Fibroblast of gingiva (primary cell): ENCODE measurements at regions not wholly inside any gene's neighbourhood (a gene's known extent, or its start where the extent isn't known, plus 50 kb on each side); places are given as distances from the start of the nearest gene placed in this dataset.
"Not testable (repeated sequence)": the region's sequence is repeated elsewhere in the genome, so short reads cannot be mapped to it uniquely, and the experiment has no call there.

Experiments used
- DNase-seq: peaks from one replicate; pipeline ENCODE4 v3.0.0-alpha.2; 2011; ENCODE audit warnings: low read depth

DNA sequence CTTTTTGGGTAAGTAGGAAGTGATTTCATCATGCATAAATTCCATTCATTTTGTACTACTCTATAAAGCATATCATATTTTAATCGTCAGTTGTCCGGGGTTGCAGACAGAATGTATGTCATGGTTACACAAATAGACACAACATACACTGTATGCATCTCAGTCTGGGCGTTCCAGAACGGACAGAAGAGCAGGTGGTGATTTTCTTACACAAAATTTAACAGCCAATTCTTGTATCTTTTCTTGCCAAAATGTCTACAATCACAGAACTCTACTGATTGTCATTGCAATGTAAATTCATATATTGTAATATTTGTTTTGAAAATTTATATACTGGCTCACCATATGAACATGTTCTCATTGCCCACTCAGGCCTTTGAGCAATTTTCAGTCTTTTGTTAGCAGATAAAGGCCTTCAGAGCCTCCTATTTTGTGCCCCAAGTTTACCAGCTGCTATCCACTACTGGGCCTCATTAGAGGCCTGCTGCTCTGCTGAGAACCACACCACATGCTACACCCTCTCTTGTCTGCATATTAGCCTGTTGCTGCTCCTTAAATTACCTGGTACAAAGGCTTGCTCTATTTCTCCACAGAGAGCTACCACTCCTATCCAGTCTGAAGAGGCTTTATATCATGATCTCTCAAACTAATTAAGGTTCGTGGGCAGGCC is 61.5 kb downstream of the PRDM13 start:
- no peak for DNase-seq

DNA sequence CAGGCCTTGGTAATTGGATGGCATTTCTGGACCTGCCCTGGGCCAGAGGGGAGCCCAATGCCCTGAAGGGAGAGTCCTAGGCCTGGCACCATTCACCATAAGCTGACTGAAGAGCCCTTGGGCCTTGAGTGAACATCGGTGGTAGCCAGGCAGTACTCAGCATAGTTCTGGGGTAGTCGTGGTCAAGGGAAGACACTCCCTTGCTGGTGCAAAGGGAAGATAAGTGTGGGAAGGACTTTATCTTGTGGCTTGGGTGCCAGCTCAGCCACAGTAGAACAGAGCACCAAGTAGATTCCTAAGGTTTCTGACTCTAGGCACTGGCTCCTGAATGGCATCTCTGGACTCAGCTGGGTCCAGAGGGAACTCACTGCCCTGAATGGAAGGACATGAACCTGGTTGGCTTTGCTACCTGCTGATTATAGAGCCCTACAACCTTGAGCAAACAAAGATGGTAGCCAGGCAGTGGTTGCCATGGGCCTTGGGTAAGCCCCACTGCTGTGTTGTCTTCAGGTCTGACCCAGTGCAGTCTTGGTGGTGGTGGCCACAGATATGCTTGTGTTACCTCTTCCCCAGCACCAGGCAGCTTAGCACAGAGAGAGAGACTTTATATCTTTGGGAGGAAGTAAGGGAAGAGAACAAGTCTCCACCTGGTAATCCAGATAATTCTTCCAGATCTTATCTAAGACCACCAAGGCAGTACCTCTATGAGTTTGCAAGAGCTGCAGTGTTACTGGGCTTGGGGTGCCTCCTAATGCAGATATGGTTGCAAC is 83.5 kb downstream of the PRDM13 start:
- no peak for DNase-seq

DNA sequence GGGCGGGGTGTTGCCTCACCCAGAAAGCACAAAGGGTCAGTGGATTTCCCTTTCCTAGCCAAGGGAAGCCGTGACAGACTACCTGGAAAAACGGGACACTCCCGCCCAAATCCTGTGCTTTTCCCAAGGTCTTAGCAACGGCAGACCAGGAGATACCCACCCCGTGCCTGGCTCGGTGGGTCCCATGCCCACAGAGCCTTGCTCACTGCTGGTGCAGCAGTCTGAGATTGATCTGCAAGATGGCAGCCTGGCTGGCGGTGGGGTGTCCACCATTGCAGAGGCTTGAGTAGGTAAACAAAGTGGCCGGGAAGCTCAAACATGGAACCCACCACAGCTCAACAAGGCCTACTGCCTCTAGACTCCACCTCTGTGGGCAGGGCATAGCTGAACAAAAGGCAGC is 95.7 kb downstream of the PRDM13 start:
- DNase-seq: not testable (repeated sequence)

DNA sequence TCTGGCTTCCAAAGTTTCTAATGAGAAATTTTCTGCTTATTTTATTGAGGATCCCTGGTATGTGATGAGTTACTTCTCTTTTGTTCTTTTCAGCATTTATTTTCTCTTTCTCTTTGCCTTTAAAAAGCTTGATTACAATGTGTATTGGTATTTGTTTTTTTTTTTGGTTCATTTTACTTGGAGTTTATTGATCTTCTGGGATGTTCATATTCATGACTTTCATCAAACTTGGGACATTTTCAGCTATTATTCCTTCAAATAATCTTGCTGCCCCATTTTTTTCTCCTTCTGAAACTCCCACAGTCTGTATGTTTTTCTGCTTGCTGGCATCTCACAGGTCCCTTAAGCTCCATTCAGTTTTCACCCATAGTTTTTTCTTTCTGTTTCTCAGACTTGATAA is 102.4 kb downstream of the PRDM13 start:
- DNase-seq: no peak

DNA sequence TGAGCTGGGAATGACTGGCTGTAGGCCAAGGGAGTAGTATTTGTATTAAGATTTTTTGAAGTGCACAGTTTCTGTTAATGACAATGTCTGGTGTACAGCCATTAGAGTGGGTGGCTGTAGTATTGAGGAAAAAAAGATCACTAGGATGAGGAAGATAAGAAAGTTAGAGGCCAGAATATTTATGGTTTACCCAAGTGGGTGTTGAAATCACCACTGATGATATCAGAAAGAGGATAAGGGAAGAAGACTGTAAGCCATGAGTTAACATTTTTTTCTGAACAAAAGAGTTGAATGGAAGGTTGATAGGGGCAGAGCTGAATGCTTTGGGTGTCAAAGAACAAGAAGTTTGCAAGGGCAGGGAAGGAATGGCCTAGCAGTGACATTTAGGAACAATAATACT is 104.7 kb downstream of the PRDM13 start:
- DNase-seq: no peak

DNA sequence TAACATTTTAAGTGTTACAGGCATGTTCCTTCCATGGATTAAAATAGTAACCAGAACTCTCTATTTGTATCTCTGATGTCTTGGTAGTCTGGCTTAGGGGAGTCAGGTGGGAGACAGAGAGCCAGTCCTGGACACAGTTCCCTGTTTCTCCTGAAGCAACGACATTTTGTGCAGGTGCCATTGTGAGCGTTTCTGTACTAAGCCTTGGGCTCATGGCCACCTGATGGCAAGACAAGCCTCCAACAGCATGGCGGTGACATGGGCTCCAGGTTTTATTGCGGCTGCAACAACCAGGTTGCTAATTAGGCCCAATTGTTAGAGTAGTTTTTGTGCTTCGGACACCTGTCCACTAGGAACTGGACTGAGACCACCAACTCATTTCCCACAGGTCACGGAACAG is 105.3 kb downstream of the PRDM13 start:
- no peak for DNase-seq

DNA sequence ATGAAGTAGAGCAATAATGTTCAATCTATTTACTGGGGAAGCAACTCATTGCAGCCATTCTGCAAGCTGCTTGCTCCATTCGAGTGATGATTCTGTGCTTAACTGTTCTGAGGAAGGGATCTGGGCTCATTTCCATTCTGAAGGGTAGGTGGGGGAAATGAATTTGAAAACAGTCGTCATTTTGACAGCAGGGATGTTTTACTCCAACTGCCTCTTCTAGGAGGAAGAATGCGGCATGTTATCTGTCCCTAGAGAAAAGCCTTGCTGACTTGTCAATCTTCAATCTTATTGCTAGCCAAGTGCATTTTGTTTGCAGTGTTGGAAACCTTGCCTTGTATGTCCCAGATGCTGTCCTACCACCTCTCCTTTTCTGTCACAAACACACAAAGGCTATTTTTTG is 105.9 kb downstream of the PRDM13 start:
- no peak for DNase-seq

DNA sequence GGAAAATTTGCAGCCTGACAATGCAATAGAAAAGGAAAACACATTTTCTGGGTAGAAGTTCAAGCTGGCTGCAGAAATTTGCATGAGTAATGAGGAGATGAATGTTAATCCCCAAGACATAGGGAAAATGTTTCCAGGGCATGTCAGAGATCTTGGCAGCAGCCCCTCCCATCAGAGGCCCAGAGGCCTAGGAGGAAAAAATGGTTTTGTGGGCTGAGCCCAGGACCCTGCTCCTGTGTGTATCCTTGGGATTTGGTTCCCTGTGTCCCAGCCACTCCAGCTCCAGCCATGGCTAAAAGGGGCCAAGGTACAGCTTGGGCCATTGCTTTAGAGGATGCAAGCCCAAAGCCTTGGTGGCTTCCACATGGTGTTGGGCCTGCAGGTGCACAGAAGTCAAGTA is 115.4 kb downstream of the PRDM13 start:
- DNase-seq: not testable (repeated sequence)

DNA sequence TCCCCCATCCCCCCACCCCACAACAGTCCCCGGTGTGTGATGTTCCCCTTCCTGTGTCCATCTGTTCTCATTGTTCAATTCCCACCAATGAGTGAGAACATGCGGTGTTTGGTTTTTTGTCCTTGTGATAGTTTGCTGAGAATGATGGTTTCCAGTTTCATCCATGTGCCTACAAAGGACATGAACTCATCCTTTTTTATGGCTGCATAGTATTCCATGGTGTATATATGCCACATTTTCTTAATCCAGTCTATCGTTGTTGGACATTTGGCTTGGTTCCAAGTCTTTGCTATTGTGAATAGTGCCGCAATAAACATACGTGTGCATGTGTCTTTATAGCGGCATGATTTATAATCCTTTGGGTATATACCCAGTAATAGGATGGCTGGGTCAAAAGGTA is 123.6 kb downstream of the PRDM13 start:
- not testable (repeated sequence) for DNase-seq

DNA sequence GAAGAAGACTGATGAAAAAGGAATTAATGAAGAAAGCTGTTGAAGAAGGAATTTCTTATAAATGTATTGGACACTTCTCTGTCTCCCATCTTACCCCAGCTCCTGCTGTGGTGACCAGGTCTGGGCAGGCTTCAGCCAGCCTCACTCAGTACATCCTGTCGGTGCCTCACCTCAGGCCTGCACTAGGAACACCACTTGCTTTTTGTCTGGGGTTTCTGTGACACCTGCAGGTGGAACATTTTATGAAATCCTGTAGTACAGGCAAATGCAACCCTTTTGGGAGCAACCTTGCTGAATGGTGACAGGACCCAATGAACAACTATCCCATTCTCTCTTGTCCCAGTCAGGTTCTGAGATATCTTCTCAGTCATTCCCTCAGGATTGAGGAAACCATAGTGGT is 129.7 kb downstream of the PRDM13 start:
- no peak for DNase-seq

DNA sequence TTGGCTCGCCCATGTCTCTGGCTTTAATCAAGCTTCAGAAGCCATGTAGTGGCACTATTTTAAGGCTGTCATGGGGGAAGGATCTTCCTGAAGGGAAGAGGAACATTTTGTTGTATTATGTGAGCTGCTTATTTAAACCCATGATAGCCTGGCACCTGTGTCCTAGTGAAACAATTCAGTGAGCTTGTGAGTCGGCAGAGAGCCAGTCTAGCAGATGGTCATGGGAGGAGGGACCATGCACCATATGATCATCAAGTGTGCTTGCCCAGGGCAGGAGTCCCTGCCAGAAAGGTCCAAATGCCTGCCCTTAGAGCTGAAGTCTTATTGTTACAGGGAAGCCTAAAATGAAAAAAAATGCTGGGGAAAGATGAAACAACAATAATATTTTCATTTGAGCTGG is 132.9 kb downstream of the PRDM13 start:
- no peak for DNase-seq

DNA sequence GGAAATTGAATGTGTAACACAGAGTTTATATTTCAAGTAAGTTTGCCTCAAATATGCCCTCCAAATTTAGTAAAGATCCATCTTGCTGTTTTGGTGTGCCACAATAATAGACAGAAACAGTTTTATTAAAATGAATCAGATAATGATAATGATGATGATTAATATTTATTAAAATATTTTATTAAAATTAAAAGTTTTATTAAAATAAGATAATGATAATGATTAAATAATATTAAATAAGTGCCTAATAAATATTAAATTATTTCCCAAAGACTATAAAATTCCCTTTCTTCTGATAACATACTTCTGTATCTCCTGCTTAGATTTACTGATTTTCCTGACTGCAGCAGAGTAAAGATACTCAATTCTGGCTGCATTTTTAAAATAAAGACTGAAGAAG is 134.5 kb downstream of the PRDM13 start:
- DNase-seq: no peak

DNA sequence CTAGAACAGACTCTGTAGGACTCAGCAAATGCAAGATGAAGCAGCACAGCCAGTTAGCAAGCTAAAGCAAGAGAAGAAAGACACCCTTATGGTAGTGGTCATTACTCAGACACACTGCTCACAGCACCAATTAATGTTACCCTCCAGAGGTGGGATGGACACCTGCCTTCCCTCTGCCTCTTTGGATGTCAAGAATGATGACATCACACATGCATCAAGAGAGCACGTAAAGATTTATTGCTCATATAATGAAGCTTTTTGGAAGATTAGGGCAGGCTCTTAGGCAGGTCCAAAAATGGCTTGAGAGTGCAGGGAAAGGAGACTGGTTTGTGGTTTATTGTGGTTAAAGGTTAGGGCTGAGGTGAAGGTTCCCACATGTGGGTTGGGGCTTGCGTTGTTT is 137.0 kb downstream of the PRDM13 start:
- DNase-seq: no peak

DNA sequence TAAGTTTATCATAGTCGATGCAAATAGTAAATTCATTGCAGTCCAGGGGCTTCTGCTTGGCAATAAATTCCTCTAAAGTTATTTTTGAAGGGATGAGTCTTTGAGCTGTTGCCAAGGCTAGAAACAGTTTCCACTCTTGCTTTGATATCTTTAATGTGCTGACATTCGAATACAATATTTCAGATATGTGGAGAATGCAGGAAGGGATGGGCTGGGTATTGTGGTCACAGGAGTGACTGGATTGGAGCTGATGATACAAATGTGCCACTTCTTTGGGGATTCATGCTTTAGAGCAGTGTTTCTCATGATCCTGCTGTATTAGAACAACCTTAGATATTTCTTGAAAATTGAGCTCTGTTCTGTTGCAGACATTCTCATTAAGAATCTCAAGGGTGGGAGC is 139.0 kb downstream of the PRDM13 start:
- DNase-seq: no peak

DNA sequence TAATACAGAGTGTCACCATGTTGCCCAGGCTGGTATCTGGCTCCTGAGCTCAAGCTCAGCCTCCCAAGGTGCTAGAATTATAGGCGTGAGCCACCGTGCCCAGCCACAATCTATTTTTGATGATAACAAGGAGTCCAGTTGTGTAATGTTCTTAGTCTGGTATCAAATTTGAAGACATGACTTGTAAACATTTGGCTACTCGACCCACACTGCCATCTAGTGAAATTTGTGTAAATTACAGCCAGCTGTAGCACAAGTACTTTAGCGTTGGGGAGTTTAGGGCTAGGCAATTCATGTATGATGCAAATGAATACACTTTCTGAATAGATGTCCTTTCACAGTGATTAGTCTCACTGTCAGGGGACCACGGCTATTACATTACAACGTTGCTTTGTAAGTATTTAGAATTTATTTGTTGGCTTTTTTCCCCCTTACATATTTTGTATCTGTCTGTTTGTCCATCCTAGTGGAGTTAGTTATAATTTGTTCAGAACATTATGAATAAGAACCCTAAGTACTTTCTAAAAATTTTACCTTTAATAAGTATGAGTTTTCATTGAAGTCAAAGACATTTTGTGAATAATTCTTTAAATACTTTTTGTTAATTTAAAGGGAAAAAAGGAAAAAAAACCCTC is 139.7 kb downstream of the PRDM13 start:
- DNase-seq: peak; percentile 66

DNA sequence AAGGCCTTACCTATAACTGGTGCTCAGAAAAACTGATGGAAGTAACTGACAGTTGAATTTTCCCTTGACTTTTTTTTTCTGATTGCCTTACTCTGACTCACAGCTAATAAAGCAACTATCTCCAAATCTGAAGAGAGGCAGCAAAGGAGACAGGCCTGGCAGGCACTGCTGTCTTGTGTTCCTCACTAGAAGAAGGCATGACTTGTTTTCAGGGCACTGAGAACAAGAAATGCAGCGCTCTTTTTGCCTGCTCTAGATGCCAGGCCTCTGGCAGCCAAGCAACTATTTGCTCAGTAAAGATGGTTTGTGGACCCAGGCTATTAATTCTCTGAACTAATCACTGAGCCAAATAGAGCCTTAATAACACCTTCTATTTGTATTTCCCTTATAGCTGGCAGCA is 155.1 kb downstream of the PRDM13 start:
- no peak for DNase-seq

DNA sequence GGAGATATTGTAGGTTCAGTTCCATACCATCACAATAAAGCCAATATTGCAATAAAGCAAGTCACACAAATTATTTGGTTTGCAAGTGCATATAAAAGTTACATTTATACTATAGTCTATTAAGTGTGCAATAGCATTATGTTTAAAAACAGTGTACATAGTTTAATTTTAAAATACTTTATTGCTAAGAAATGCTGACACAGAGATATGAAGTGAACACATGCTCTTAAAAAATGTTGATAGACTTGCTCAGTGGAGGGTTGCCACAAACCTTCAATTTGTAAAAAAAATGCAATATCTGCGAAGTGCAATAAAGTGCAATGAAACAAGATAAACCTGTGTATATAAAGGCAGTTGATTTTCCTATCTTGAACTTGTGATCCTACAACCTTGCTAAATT is 161.5 kb downstream of the PRDM13 start:
- no peak for DNase-seq

DNA sequence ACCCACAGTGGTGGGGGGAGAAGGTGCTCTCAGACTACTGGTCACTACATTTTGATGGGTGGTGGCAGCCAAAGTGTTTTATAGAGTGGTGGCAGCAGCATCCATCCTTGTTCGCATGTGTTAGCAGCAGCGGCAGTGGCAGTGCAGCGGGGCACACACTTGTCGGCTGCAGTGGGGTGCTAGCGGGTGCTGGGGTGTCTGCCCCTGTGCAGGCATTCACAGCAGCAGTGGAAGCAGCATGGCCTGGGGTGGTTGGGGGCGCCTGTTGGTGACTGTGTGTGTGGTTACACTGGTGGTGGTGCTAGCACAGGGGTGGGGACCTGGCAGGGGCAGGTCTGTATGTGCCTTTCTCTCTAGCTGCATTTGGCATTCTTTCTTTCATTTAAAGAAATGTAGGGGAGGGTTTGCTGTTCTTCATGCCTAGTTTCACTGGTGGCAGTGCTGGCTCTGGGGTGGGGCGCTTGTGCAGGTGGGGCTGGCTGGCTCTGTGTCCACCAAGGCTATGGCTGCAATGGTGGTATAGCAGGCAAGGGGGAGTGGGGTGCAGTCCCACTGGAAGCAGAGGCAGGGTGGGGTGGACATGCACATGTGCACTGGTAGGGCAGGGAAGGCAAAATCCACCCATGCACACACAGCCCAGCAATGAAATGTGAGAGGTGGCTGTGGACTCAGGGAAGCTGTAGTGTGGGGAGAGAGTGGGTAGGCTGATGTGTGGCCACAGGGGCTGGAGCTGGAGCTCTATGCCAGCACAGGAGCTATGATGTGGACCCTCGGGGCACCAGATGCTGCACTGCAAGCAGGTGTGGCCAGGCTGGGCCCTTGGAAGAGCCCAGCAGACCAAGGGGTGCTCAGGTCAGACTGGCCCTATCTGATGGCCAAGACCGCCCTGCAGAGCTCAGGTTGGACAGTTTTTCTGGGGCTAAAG is 173.3 kb downstream of the PRDM13 start:
- DNase-seq: no peak

DNA sequence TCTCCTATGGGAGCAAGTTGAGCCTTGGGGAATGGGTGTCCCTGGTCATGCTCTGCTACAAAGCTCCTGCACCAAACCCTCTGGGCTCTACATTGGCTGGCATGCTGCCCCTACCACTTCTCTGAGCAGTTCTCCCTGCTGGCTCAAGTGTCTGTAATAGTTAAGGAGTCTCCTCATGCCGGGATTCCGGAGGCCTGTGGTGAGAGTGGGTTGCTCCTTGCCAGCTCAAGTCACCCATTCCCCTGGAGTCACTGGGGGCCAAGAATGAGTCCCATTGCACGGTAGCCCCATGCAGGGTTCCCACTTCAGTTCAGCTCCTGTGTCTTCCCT is 173.9 kb downstream of the PRDM13 start:
- no peak for DNase-seq

DNA sequence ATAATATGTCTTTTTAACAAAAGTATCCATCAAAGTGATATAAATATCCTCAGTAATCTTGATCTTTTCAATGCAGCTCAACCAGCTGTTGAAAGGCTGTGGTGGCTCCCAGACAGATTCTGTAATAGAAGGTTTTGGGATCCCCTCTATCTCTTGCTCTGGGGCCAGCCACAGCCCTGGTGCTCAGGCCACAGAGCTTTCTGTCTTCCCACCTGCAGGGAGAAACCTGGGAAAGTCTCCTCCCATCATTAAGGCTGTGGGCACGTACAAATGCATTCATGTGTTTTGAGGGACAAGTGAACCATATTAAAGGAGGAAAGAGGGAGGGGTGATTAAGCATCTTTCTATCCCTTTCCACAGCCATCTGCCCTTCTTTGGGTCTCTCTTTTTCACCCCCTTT is 183.1 kb downstream of the PRDM13 start:
- no peak for DNase-seq

DNA sequence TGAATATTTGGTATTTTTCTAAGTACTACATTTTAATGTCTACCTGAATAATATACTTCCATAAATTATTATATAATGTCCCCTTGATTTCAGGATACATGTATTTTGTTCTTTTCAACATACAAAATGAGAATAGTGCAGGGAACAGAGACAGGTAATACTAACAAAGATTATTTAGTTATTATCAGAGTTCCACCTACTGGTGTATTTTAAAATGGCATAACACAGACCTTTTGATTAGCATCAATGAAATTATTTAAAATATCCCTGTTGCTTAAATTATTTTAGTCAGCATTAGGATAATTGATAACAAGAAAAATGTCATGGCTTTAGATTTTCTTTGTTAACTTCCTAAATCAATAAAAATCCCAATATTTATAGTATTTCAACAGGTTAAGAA is 184.0 kb downstream of the PRDM13 start:
- no peak for DNase-seq

DNA sequence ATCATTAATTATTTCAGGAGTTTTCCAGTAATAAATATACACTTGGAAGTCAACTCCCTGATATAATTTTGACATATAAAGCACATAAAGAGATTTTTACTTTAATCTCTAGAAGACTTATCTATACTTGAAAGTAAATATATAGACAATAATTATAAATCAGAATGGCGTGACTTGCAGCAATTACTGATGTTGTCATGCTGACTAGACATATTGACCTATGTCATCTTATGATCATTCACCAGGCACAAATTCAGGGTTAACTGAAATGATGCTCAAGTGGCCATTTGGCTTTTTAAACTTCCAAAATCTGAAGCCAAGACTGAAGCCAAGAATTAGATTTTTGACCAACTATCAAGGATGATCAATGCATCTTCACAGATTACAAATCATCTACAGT is 192.2 kb downstream of the MCHR2 start:
- DNase-seq: no peak
